GM13977 (cell line): ENCODE measurements at regions not wholly inside any gene's neighbourhood (a gene's known extent, or its start where the extent isn't known, plus 50 kb on each side); places are given as distances from the start of the nearest gene placed in this dataset.

Experiments
- DNase-seq: peaks from one replicate; pipeline ENCODE4 v3.0.0; 2012; ENCODE audit warnings: low spot score
- in situ Hi-C: fragments of 300-500 bp; cut with MboI; formaldehyde crosslinking; loops from one replicate; pipeline ENCODE4 v1.12.0; 2022; ENCODE audit warnings: low sequenced_read_pairs, low pct_unique_long_range_greater_than_20kb, mixed read lengths, inconsistent platforms; ENCODE audit not compliant: unreplicated experiment
- TF ChIP-seq, protein P1 (sequence below): IDR thresholded peaks from 2 replicates; pipeline ENCODE4 v1.5.1; 2012; ENCODE audit warnings: mild to moderate bottlenecking, control low read depth; ENCODE audit not compliant: insufficient read depth; ENCODE audit errors: extremely low read depth, missing control alignments

DNA sequence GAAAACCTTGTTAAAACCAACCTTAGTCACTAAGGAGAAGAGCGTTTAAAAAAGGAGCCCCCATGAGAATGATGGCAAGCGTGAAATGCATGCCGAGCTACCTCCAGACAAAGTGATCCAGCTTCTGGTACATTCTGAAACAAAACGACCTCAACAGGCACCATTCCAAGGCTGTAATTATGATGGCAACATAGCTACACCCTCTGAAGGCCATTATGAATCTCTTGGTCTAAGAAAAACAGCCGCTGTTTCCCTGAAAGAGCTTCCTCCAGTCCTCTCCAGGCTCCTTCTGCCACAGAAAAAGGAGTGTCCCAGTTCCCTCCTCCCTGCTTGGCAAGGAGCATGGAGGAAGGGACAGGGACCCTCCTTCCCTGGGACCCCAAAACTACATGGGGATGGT lies 50.0 kb upstream of the ABLIM1 start:
- in situ Hi-C loops, result no loop called here
- TF ChIP-seq, protein P1, sequence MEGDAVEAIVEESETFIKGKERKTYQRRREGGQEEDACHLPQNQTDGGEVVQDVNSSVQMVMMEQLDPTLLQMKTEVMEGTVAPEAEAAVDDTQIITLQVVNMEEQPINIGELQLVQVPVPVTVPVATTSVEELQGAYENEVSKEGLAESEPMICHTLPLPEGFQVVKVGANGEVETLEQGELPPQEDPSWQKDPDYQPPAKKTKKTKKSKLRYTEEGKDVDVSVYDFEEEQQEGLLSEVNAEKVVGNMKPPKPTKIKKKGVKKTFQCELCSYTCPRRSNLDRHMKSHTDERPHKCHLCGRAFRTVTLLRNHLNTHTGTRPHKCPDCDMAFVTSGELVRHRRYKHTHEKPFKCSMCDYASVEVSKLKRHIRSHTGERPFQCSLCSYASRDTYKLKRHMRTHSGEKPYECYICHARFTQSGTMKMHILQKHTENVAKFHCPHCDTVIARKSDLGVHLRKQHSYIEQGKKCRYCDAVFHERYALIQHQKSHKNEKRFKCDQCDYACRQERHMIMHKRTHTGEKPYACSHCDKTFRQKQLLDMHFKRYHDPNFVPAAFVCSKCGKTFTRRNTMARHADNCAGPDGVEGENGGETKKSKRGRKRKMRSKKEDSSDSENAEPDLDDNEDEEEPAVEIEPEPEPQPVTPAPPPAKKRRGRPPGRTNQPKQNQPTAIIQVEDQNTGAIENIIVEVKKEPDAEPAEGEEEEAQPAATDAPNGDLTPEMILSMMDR, result no peak
- DNase-seq, result no peak

DNA sequence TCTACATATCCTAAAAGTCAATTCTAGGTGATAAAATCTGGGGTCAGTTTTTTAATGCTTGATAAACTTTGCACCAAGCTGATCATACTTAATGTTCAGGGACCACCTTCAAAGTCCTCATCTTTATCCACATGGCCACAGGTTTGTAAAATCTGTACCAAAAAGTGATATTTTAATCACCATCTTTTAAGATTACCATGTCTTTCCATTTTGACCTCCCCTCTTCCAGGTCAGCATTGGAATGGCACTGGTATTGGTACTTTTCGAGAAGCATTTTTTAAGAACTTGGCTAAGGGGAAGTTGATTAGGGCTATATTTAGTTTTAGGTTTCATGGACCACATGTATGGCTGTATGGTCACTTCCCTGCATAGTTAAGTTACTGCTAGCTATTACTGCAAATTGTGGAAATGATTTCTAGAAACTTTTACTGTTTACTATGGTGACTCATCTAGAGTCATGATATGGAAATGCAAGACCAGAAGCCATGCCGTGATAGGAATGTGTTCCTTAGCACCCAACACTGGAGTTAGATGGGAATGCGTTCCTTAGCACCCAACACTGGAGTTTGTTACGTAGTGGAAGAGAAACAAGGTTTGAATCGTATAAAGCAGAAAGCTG lies 50.8 kb upstream of the ABLIM1 start:
- in situ Hi-C loops, result no loop called here
- TF ChIP-seq, protein P1, result no peak
- DNase-seq, result no peak

- TF ChIP-seq, protein P1, result no peak
- in situ Hi-C loops, result no loop called here
- no peak for DNase-seq
These were observed 51.9 kb upstream of the ABLIM1 start for GRCh38 chr10:114709984-114710383.

- DNase-seq, result no peak
- TF ChIP-seq, protein P1, result no peak
- in situ Hi-C loops, result no loop called here
These were observed 53.2 kb upstream of the ABLIM1 start for GRCh38 chr10:114711176-114711868.

DNA sequence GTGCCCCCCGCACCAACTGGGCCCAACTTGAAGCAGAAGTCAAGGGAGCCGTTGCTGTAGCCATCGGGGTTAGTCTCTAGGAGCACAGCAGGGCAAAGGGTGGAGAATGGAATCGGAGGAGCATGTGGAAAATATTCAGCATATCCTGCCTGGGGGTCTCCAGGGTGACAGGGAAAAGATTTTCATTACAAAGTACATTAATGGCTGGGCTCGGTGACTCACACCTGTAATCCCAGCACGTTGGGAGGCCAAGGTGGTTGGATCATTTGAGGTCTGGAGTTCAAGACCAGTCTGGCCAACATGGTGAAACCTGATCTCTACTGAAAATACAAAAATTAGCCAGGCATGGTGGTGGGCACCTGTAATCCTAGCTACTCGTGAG lies 53.8 kb upstream of the ABLIM1 start:
- in situ Hi-C loops, result no loop called here
- no peak for DNase-seq
- TF ChIP-seq, protein P1, result no peak

- TF ChIP-seq, protein P1, result no peak
- no peak for DNase-seq
- in situ Hi-C loops, result no loop called here
These were observed 55.5 kb upstream of the ABLIM1 start for GRCh38 chr10:114713525-114714090.
